HuH-7 (cell line): ENCODE measurements at regions not wholly inside any gene's neighbourhood (a gene's known extent, or its start where the extent isn't known, plus 50 kb on each side); places are given as distances from the start of the nearest gene placed in this dataset.

Experiments used
- DNase-seq: peaks from one replicate; pipeline ENCODE4 v3.0.0; 2011; ENCODE audit warnings: low spot score

DNA sequence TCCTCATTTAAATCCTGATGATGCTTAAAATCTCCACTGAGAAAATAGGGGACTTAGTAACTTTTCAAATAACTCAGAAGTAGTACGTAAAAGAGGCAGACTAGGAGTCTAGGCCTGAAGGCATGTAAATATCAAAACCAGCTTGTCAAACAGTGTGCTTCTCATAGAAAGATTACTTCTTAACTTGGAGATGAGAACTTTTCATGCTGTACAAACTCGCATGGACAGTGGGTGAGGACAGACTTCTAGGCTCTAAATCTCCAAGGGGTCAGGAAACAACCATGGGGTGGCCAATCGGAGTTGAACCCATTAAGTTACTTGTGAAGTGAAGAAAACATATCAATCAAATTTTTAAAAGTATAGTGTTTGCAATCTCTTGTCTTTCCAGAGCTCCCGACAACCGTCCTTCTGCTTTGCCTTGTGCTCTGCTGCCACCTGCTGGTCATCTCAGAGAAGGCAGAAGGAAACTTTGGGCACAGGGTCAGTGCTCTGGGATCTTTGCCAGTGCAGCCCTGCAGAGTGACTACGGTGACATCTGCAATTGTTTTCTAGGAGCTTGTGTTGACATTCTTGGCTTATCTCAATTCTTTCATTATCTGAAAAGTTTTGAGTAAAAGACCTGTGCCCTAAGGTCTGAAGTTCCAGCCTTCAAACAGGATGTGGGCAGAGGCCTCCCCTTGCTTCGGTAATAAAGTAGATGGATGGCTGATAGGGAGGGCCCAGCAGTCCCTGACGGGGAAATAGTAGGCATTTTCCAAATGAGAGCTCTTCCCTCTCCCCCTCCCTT lies 105.1 kb upstream of the PDE4B start:
- DNase-seq, result peak; percentile 46

DNA sequence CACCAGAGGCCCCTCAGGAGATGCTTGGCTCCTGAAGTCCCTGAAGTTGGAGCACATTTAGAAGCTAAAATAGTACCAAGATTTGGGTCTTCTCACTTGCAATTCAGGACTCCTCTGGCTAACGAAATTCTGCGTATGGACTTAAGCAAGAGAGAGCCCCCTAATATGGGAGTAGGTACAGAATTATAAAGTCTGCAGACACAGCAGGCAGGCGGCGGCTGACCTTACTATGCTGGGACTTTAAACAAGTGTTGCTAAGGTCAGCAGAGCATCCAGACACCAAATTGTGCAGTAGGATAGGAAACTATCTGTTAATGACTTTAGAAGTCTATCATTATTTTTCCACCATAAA lies 104.5 kb upstream of the PDE4B start:
- no peak for DNase-seq

DNA sequence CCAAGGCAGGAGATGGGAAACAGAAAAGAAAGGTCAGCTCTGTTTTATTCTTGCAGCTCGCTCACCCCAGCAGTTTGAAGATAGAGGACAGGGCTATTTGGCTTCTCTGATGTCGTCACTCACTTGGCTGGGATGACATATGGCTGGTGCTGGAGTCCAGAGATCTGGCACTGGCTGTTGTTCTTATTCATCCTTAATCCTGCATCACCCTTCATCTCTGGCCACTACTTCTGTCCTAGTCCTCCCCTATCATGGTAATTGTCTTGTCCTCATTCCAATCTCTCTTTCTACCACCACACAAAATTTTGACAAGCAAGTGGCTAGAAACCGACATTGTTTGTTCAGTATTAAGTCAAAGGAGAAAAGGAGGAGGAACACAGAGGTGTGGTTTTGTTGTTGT lies 103.8 kb upstream of the PDE4B start:
- no peak for DNase-seq

GRCh38 chr1:65691152-65691900 lies 101.4 kb upstream of the PDE4B start:
- DNase-seq, result no peak

DNA sequence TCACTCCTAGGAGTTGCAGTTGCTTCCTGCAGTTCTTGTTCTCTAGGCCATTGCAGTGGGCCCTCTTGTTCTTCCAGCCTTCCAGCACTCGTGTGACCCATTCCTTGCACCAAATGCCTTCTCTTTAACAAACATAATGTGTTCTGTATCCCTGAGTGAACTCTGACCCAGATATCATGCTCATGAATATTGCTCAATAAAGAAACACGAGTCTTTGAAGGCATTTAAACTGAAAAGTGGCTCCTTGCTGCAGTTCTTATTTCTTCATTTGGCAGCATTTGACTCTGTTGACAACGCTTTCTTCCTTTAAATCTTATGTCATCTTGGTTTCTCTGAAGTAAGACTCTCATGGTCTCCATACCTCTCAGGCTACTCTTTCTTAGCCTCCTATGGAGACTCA lies 100.7 kb upstream of the PDE4B start:
- no peak for DNase-seq

- DNase-seq, result no peak
Measured at GRCh38 chr1:65694126-65694525, 98.6 kb upstream of the PDE4B start.

DNA sequence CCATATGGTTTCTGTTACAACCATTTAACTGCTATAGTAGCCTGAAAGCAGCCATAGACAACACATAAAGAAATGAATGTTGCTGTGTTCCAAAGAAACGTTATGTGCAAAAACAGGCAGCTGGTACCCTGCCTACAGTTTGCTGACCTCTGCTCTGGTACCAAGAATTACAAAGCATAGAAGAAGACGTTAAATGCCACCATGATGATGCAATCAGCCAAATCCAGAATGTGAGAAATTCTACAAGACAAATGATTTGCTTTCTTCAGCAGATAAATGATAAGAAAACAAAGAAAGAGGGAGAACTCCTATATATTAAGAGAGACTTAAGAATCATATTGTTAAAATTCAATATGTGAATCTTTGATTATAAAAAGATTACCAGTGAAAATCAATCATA lies 97.8 kb upstream of the PDE4B start:
- DNase-seq, result no peak

- no peak for DNase-seq
Measured at GRCh38 chr1:65698590-65698989, 94.1 kb upstream of the PDE4B start.

DNA sequence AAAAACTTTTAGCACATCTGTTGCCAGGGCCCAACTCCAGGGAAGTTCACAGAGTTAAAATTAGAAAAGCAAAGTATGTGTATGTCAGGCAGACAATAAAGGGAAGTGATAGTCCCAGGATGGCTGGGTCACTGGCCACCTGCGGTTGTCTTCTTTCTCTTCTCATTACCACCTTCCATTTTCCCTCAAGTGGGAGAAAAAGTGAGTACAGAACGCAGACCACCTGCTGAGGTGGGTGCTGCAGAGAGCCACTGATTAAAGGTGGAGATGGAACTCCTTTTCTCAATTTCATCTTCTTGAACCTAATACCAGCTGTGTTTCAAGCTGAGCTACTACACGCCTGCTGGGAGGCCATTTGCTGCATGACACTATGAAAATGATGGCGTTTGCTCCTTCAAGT lies 88.8 kb upstream of the PDE4B start:
- no peak for DNase-seq

GRCh38 chr1:65704318-65704717 lies 88.4 kb upstream of the PDE4B start:
- no peak for DNase-seq

- no peak for DNase-seq
Measured at GRCh38 chr1:65717815-65718454, 74.8 kb upstream of the PDE4B start.

DNA sequence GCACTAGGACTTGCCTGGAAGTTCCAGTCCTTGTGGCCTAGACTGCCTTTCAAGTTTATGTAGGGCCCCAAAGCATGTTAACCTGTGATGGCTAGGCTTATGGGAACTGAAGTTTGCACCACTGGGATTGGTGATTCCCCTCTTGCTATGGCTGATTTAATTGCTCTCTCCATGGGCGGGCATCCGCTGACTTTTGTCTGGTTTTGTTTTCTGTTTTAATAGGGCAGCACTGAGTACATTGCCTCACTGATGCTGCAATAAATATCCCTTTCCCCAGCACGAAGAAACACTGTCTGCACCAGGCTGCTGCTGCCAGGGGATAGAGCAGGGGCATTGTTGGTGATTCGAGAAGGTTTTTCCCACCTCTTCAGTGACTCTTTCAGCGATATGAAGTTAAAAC lies 73.3 kb upstream of the PDE4B start:
- no peak for DNase-seq

- DNase-seq, result no peak
Measured at GRCh38 chr1:65722461-65722860, 70.2 kb upstream of the PDE4B start.

DNA sequence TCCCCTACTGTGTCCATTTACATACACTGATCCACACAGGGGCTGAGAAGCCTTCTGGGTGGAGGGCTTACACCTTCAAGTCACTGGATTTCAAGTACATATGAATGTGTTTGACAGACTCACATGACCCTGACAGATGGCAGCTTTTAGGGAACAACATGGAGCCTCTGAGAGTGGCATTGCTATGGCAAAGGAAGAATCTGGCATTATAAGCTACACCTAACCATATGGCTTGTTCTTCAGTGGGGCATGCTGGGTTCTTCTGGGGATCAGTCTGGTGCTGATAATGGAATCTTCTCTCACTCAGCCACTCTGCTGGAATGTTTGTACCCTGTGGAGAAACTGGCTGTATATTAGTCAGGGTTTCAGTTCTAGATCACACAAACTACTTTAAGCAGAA lies 68.5 kb upstream of the PDE4B start:
- DNase-seq, result no peak

DNA sequence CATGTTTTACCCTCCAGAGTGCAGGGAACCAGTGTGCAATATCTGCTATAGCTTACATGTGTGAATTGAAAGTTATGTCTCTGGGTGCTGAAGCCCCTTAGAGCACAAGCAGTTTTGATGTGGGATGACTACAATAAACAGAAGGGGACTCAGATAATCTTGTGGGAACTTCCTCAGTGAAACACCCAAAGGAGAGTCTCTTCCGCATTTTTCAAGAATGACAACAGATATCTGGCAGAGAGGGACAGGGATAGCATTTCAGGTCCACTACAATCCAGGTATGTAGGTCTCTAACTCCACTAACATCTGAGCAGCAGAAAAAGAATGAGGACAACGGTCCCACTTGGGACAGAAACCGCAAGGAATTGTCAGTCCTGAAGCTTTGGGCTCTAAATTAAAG lies 67.6 kb upstream of the PDE4B start:
- DNase-seq, result no peak

DNA sequence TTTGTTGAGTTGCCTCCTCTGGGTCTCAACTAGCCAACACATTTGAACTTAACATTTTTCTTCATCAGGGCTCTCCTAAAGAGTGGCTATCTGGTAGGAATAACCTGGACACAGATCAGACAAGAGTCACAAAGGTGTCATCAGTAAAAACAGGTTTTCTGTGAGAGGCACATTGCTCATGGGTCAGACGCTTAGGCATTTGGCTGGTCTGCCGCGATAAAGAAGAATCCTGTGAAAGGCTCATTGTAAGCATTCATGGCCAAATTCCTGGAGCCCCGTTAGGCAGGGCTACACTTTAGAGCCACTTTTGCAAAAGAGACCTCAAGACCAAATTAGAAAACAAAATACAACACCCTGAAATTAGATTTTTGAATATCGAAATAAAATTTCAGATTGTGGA lies 64.2 kb upstream of the PDE4B start:
- DNase-seq, result no peak

- no peak for DNase-seq
Measured at GRCh38 chr1:65729259-65729658, 63.4 kb upstream of the PDE4B start.

- no peak for DNase-seq
Measured at GRCh38 chr1:65734979-65735378, 57.7 kb upstream of the PDE4B start.

- no peak for DNase-seq
Measured at GRCh38 chr1:65741993-65742392, 50.7 kb upstream of the PDE4B start.
